Calu3 (cell line): ENCODE measurements at regions not wholly inside any gene's neighbourhood (a gene's known extent, or its start where the extent isn't known, plus 50 kb on each side); places are given as distances from the start of the nearest gene placed in this dataset.

Experiments used
- BruUV-seq: library from RNA; stranded (reverse); fragments of 400-500 nt; replicated peaks from 2 replicates; lab custom pipeline; 2021; lab: Mats Ljungman, UMichigan
- CTCF ChIA-PET: fragments of 300-600 bp; sonication (Branson Sonifier 250); formaldehyde crosslinking; loops from one replicate; lab custom pipeline; 2022; ENCODE audit warnings: antibody characterized with exemption; lab: Charles Lee
- DNase-seq: peaks from one replicate; pipeline ENCODE4 v3.0.0; 2022
- H3K27ac Mint-ChIP-seq: one replicate; pipeline ENCODE4 v1.8.0; 2022; ENCODE audit warnings: mixed read lengths; ENCODE audit not compliant: unreplicated experiment
- H3K27me3 Mint-ChIP-seq: one replicate; pipeline ENCODE4 v1.8.0; 2022; ENCODE audit warnings: mixed read lengths; ENCODE audit not compliant: unreplicated experiment
- H3K36me3 Mint-ChIP-seq: one replicate; pipeline ENCODE4 v1.8.0; 2022; ENCODE audit warnings: mild to moderate bottlenecking, moderate library complexity, mixed read lengths; ENCODE audit not compliant: insufficient read depth, unreplicated experiment
- H3K4me1 Mint-ChIP-seq: one replicate; pipeline ENCODE4 v1.8.0; 2022; ENCODE audit warnings: mild to moderate bottlenecking, low read depth, mixed read lengths; ENCODE audit not compliant: unreplicated experiment
- H3K4me3 Mint-ChIP-seq: one replicate; pipeline ENCODE4 v1.8.0; 2022; ENCODE audit warnings: mild to moderate bottlenecking, low read depth, moderate library complexity, mixed read lengths; ENCODE audit not compliant: unreplicated experiment
- H3K9me3 Mint-ChIP-seq: one replicate; pipeline ENCODE4 v1.8.0; 2022; ENCODE audit warnings: low read depth, mixed read lengths; ENCODE audit not compliant: unreplicated experiment
- intact Hi-C: fragments of 100-400 bp; cut with micrococcal nuclease; formaldehyde crosslinking; loops from one replicate; pipeline ENCODE4 v1.10.0; 2022; ENCODE audit not compliant: unreplicated experiment
- TF ChIP-seq, protein P1 (sequence below): fragments of 200-600 bp; IDR thresholded peaks from one replicate; pipeline ENCODE4 v1.8.0; 2022; ENCODE audit warnings: antibody characterized with exemption; ENCODE audit not compliant: unreplicated experiment

DNA sequence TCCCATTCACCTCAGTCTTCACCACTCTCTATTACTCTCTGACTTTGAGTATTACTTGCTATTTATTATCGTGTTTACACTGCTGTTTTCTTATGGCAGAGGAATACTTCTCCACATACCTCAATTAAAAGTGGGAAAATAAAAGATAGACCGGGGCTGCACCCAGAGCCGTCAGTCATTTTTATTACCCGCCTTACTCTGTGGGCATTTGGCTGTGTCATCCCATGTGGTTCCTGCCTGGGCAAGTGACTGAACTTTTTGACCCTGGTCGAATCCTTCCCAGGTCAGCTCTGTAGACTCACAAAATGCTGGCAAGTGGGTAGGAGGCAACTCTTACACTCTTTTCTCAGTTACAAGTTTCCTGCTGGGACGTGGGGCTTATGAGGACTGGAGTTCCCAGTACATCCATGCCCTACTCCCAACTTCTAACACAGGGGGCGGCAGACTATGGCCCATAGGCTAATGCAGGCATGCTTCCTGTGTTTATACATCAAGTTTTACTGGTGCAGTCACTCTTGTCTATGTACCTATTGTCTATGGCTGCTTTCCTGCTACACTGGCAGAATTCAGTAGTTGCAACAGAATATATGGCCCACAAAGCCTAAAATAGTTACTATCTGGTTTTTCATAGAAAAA, 69.5 kb upstream of the KCND3 start:
- Mint-ChIP-seq H3K36me3 (no peaks in the 10 kb centered on the region), H3K4me1 (no peaks in the 10 kb centered on the region), H3K9me3 (no peaks in the 10 kb centered on the region), H3K27ac (no peak overlapping the region), H3K27me3 (peaks cover 74% of the 10 kb centered on the region), H3K4me3 (no peak overlapping the region)
- BruUV-seq, result no TSS peak
- TF ChIP-seq, protein P1, sequence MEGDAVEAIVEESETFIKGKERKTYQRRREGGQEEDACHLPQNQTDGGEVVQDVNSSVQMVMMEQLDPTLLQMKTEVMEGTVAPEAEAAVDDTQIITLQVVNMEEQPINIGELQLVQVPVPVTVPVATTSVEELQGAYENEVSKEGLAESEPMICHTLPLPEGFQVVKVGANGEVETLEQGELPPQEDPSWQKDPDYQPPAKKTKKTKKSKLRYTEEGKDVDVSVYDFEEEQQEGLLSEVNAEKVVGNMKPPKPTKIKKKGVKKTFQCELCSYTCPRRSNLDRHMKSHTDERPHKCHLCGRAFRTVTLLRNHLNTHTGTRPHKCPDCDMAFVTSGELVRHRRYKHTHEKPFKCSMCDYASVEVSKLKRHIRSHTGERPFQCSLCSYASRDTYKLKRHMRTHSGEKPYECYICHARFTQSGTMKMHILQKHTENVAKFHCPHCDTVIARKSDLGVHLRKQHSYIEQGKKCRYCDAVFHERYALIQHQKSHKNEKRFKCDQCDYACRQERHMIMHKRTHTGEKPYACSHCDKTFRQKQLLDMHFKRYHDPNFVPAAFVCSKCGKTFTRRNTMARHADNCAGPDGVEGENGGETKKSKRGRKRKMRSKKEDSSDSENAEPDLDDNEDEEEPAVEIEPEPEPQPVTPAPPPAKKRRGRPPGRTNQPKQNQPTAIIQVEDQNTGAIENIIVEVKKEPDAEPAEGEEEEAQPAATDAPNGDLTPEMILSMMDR, result no peak
- DNase-seq, result peak; percentile 1
- CTCF ChIA-PET, result no interaction called here
- intact Hi-C loops, result no loop called here

DNA sequence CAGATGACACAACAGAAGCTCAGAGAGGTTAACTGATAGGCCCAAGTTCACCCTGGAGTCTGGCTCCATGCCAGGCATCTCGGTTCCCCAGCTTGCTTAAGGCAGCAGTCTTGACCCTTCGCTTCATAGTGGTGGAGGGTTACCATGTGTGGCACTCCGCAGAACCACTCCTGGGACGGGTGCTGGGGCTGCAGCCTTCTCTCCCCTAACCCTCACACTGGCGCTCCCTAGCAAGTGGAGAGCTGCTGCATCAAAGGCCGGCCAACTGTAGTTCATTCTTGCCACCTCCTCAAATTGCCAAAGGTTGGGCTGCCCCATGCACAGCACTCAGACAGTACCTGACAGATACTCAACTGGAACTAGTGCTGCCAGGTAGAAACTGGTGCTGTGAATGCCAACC, 70.2 kb upstream of the KCND3 start:
- BruUV-seq, result no TSS peak
- H3K9me3 Mint-ChIP-seq, result no peaks in the 10 kb centered on the region
- no peaks in the 10 kb centered on the region for H3K36me3 Mint-ChIP-seq
- TF ChIP-seq, protein P1, result no peak
- DNase-seq, result no peak
- no peak overlapping the region for H3K27ac Mint-ChIP-seq
- H3K4me3 Mint-ChIP-seq, result no peak overlapping the region
- CTCF ChIA-PET, result no interaction called here
- intact Hi-C loops, result no loop called here
- H3K4me1 Mint-ChIP-seq, result no peaks in the 10 kb centered on the region
- H3K27me3 Mint-ChIP-seq, result peaks cover 74% of the 10 kb centered on the region

DNA sequence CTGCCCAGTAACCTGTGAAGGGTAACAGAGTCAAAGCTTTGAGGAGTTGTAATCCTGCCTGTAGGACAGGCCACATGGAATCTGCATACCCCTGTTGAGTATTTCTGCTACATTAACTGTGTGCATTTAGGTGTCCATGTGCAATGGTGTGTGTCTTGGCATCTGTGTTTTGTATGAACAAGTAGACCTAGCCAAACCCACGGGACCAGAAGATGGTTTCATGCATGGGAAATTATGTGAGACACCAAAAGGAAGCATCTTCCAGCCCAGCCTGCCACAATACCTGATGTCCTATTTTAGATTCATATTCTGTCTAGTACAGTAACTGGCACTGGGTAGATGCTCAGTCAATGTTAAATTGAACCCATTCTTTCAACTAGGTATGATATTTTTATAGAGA, 70.8 kb upstream of the KCND3 start:
- no TSS peak for BruUV-seq
- H3K27me3 Mint-ChIP-seq, result peaks cover 74% of the 10 kb centered on the region
- TF ChIP-seq, protein P1, result no peak
- no peak overlapping the region for H3K4me3 Mint-ChIP-seq
- CTCF ChIA-PET, result no interaction called here
- no peaks in the 10 kb centered on the region for H3K9me3 Mint-ChIP-seq
- no peaks in the 10 kb centered on the region for H3K4me1 Mint-ChIP-seq
- no peaks in the 10 kb centered on the region for H3K36me3 Mint-ChIP-seq
- H3K27ac Mint-ChIP-seq, result no peak overlapping the region
- intact Hi-C loops, result no loop called here
- no peak for DNase-seq

DNA sequence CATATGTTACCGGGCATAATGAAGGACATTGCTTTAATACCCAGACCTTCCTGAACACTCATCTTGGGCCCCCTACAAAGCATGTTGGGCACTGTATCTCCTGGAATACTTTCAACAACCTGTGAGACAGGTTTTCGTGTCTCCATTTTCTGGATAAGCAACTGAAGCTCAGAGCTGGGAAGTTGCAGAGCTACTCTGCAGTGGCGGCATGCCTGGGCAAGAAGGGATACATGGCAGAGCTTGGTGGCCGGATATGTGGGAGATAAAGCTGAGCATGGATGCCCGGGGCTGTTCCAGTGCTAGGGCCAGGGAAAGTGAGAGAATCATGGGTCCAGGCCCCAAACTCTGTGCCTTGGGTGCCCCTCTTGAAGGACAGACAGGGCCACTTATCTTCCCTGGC, 71.6 kb upstream of the KCND3 start:
- intact Hi-C loops, result no loop called here
- peaks cover 74% of the 10 kb centered on the region for H3K27me3 Mint-ChIP-seq
- no peak overlapping the region for H3K27ac Mint-ChIP-seq
- BruUV-seq, result no TSS peak
- no peaks in the 10 kb centered on the region for H3K4me1 Mint-ChIP-seq
- CTCF ChIA-PET, result interaction anchor here (0.6 kb wide), 1 partner anchor 35 kb away, joined by 3 read pairs; no protein-coding TSS in a partner anchor
- DNase-seq, result no peak
- TF ChIP-seq, protein P1, result no peak
- no peaks in the 10 kb centered on the region for H3K36me3 Mint-ChIP-seq
- H3K4me3 Mint-ChIP-seq, result no peak overlapping the region
- no peaks in the 10 kb centered on the region for H3K9me3 Mint-ChIP-seq
